ENCODE measurements at regions not wholly inside any gene's neighbourhood (a gene's known extent, or its start where the extent isn't known, plus 50 kb on each side); places are given as distances from the start of the nearest gene placed in this dataset.

DNA sequence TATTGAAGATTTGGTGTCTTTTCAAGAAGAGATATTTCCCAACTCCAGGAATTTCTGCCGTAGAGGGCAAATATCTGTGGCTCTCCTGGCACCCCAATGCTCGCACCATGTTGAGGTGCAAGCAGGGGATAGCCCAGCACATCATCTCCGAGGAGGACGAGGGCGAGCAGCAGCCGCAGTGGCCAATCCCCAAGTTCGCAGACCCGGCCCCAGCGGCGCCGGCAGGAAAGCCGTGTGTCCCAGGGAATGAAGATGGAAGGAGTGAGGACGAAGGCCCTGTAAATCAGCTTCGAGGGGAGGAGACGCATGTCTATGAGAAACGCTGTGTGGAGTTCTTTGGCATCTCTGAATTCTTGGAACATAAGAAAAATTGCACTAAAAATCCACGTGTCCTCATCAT lies 213.4 kb upstream of the UBE2E2 start:
- Histone ChIP-seq H4K20me1 (ENCODE audit: low read length) (no peaks in the 10 kb centered on the region), H3K4me1 (ENCODE audit: insufficient read depth, low read length) (no peaks in the 10 kb centered on the region), H3F3A (ENCODE audit: low read length, unreplicated experiment) (no peaks in the 10 kb centered on the region), H3K79me2 (ENCODE audit: low read length) (no peaks in the 10 kb centered on the region), H3K9me3 (ENCODE audit: low read length) (no peaks in the 10 kb centered on the region), H2AFZ (ENCODE audit: low read length) (no peak overlapping the region), H3K4me3 (ENCODE audit: low read length) (no peak overlapping the region), H3K27me3 (ENCODE audit: low read length) (no peaks in the 10 kb centered on the region), H3K36me3 (ENCODE audit: low read depth, low read length) (no peaks in the 10 kb centered on the region), H3K4me2 (ENCODE audit: low read length) (no peak overlapping the region), H3K27ac (ENCODE audit: low read length) (no peak overlapping the region), H3K9me2 (replicated peaks; ENCODE audit: low read length) (no peaks in the 10 kb centered on the region), H3K9ac (ENCODE audit: low read length) (no peak overlapping the region)
- TF ChIP-seq, protein P1, sequence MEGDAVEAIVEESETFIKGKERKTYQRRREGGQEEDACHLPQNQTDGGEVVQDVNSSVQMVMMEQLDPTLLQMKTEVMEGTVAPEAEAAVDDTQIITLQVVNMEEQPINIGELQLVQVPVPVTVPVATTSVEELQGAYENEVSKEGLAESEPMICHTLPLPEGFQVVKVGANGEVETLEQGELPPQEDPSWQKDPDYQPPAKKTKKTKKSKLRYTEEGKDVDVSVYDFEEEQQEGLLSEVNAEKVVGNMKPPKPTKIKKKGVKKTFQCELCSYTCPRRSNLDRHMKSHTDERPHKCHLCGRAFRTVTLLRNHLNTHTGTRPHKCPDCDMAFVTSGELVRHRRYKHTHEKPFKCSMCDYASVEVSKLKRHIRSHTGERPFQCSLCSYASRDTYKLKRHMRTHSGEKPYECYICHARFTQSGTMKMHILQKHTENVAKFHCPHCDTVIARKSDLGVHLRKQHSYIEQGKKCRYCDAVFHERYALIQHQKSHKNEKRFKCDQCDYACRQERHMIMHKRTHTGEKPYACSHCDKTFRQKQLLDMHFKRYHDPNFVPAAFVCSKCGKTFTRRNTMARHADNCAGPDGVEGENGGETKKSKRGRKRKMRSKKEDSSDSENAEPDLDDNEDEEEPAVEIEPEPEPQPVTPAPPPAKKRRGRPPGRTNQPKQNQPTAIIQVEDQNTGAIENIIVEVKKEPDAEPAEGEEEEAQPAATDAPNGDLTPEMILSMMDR (conservative IDR thresholded peaks at IDR 0.05; ENCODE audit: low read depth, low read length): no peak
- TF ChIP-seq EZH2phosphoT487 (IDR thresholded peaks at IDR 0.05; ENCODE audit: borderline replicate concordance, low read length) (no peak), EZH2 (IDR thresholded peaks at IDR 0.05; ENCODE audit: low read length, unreplicated experiment) (no peak)
- DNase-seq: no peak
- POLR2A ChIA-PET (ENCODE audit: unreplicated experiment): no interaction called here
- CTCF ChIA-PET: no interaction called here
- no TSS peak for BruUV-seq (replicated peaks)
- ATAC-seq: no peak
- intact Hi-C loops (cut with micrococcal nuclease): no loop called here

DNA sequence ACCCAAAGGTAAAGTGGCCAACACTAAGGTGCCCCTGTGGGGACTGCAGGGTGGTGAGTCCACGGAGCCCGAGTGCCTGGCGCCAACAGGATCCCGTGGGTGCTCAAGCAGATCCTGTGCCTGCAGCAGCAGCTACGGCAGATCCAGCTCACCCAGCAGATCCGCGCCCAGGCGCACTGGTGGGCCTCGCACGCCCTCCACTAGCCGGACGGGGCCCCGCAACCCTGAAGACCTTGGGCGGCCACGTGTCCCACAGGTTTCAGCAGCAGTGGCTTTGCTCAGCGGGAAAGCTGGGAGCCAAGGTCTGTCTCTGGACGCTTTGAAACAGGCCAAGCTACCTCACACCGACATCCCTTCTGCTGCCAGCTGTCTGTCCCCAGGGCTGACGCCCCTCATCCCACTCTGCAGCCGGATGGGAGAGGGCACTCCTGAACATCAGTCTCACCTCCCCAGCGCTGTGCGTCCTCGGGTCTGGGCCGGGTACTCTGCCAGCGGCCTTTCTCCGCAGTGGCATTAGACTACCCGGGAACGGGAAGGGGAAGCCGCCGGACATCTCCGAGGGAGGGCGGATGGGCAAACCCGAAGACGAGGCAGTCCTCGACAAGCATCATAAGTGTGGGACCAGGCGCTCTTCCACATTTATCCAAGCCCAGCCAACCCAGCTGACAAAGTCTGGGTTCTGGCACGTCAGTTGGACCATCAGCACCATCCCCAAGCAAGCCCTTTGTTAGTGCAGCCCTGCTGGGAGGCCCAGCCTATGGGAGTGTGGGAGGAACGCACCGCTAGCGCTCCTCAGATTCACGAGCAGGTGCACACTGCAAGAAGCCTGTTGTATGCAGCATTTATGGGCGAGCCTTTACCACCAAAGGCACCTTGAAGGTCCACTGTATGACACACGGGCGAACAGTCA lies 212.6 kb upstream of the UBE2E2 start:
- Histone ChIP-seq H3K4me1 (ENCODE audit: insufficient read depth, low read length) (no peaks in the 10 kb centered on the region), H4K20me1 (ENCODE audit: low read length) (no peaks in the 10 kb centered on the region), H3K4me3 (ENCODE audit: low read length) (no peak overlapping the region), H3K9ac (ENCODE audit: low read length) (no peak overlapping the region), H3K4me2 (ENCODE audit: low read length) (no peak overlapping the region), H3K9me2 (replicated peaks; ENCODE audit: low read length) (no peaks in the 10 kb centered on the region), H3K79me2 (ENCODE audit: low read length) (no peaks in the 10 kb centered on the region), H3F3A (ENCODE audit: low read length, unreplicated experiment) (no peaks in the 10 kb centered on the region), H3K27me3 (ENCODE audit: low read length) (no peaks in the 10 kb centered on the region), H2AFZ (ENCODE audit: low read length) (no peak overlapping the region), H3K27ac (ENCODE audit: low read length) (no peak overlapping the region), H3K9me3 (ENCODE audit: low read length) (no peaks in the 10 kb centered on the region), H3K36me3 (ENCODE audit: low read depth, low read length) (no peaks in the 10 kb centered on the region)
- no peak for ATAC-seq
- DNase-seq: no peak
- CTCF ChIA-PET: no interaction called here
- intact Hi-C loops (cut with micrococcal nuclease): no loop called here
- BruUV-seq (replicated peaks): no TSS peak
- no peak for TF ChIP-seq EZH2 (IDR thresholded peaks at IDR 0.05; ENCODE audit: low read length, unreplicated experiment)
- TF ChIP-seq, protein P1 (conservative IDR thresholded peaks at IDR 0.05; ENCODE audit: low read depth, low read length): no peak
- TF ChIP-seq EZH2phosphoT487 (IDR thresholded peaks at IDR 0.05; ENCODE audit: borderline replicate concordance, low read length): no peak
- POLR2A ChIA-PET (ENCODE audit: unreplicated experiment): no interaction called here

DNA sequence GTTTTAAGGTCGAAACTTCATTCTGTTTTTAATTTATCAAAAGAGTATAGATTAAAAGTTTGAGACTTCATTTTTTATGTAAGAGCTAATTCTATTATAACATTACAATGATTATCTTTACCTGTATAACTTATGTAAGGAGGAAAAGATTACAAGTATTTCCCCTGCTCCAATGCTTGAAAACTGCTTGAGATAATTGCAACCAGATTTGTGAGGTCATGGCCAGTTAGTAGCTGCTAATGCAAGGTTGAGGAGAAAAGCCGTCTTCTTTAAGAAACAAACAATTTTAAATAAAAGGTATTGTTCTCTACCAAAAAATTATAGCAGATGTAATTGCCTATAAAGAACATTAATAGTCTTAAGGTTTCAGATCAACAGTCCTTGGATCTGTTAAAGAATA lies 208.3 kb upstream of the UBE2E2 start:
- H3F3A ChIP-seq (ENCODE audit: low read length, unreplicated experiment): no peaks in the 10 kb centered on the region

More for the DNA sequence above, 208.3 kb upstream of the UBE2E2 start:
- no peak overlapping the region for H3K4me2 ChIP-seq (ENCODE audit: low read length)
- H3K79me2 ChIP-seq (ENCODE audit: low read length): no peaks in the 10 kb centered on the region
- CTCF ChIA-PET: no interaction called here
- H3K27ac ChIP-seq (ENCODE audit: low read length): no peak overlapping the region
- POLR2A ChIA-PET (ENCODE audit: unreplicated experiment): no interaction called here
- no TSS peak for BruUV-seq (replicated peaks)
- H2AFZ ChIP-seq (ENCODE audit: low read length): no peak overlapping the region
- intact Hi-C loops (cut with micrococcal nuclease): no loop called here
- no peaks in the 10 kb centered on the region for H3K27me3 ChIP-seq (ENCODE audit: low read length)
- no peaks in the 10 kb centered on the region for H3K36me3 ChIP-seq (ENCODE audit: low read depth, low read length)
- H4K20me1 ChIP-seq (ENCODE audit: low read length): no peaks in the 10 kb centered on the region
- no peak overlapping the region for H3K4me3 ChIP-seq (ENCODE audit: low read length)
- ATAC-seq (no peak), DNase-seq (no peak)
- H3K4me1 ChIP-seq (ENCODE audit: insufficient read depth, low read length): no peaks in the 10 kb centered on the region
- H3K9ac ChIP-seq (ENCODE audit: low read length): no peak overlapping the region
- TF ChIP-seq EZH2phosphoT487 (IDR thresholded peaks at IDR 0.05; ENCODE audit: borderline replicate concordance, low read length) (no peak), EZH2 (IDR thresholded peaks at IDR 0.05; ENCODE audit: low read length, unreplicated experiment) (no peak)
- TF ChIP-seq, protein P1 (conservative IDR thresholded peaks at IDR 0.05; ENCODE audit: low read depth, low read length): no peak
- no peaks in the 10 kb centered on the region for H3K9me3 ChIP-seq (ENCODE audit: low read length)
- H3K9me2 ChIP-seq (replicated peaks; ENCODE audit: low read length): no peaks in the 10 kb centered on the region
